Lung microvascular endothelial cell (primary cell): ENCODE measurements at regions not wholly inside any gene's neighbourhood (a gene's known extent, or its start where the extent isn't known, plus 50 kb on each side); places are given as distances from the start of the nearest gene placed in this dataset.

Experiments used
- DNase-seq, 2 donors: peaks; one replicate each; pipeline versions ENCODE4 v3.0.0 to v3.0.0-alpha.2; 2010; ENCODE audit warnings: low read depth in 2 of 2

GRCh38 chr18:37937287-37937686 lies 371.7 kb upstream of the CELF4 start:
- DNase-seq, result no peak

- DNase-seq, result no peak
Observed at GRCh38 chr18:37935086-37935485, 369.5 kb upstream of the CELF4 start.

GRCh38 chr18:37930640-37931039 lies 365.0 kb upstream of the CELF4 start:
- DNase-seq, result no peak

GRCh38 chr18:37922162-37922561 lies 356.6 kb upstream of the CELF4 start:
- no peak for DNase-seq

- no peak for DNase-seq
Observed at GRCh38 chr18:37920865-37921264, 355.3 kb upstream of the CELF4 start.

GRCh38 chr18:37913051-37913450 lies 347.5 kb upstream of the CELF4 start:
- no peak for DNase-seq

GRCh38 chr18:37902344-37902743 lies 336.7 kb upstream of the CELF4 start:
- DNase-seq, result no peak

- no peak for DNase-seq
Observed at GRCh38 chr18:37900326-37900725, 334.7 kb upstream of the CELF4 start.

GRCh38 chr18:37889963-37890362 lies 324.4 kb upstream of the CELF4 start:
- DNase-seq, result no peak

- no peak for DNase-seq
Observed at GRCh38 chr18:37874721-37875120, 309.1 kb upstream of the CELF4 start.

GRCh38 chr18:37873416-37873815 lies 307.8 kb upstream of the CELF4 start:
- DNase-seq, result no peak

GRCh38 chr18:37872562-37872961 lies 307.0 kb upstream of the CELF4 start:
- no peak for DNase-seq

GRCh38 chr18:37871561-37871960 lies 306.0 kb upstream of the CELF4 start:
- DNase-seq, result no peak

- no peak for DNase-seq
Observed at GRCh38 chr18:37869051-37869450, 303.5 kb upstream of the CELF4 start.

GRCh38 chr18:37864122-37864521 lies 298.5 kb upstream of the CELF4 start:
- no peak for DNase-seq

- no peak for DNase-seq
Observed at GRCh38 chr18:37861981-37862380, 296.4 kb upstream of the CELF4 start.

- no peak for DNase-seq
Observed at GRCh38 chr18:37854396-37854795, 288.8 kb upstream of the CELF4 start.

GRCh38 chr18:37853706-37854105 lies 288.1 kb upstream of the CELF4 start:
- no peak for DNase-seq

GRCh38 chr18:37852464-37852863 lies 286.9 kb upstream of the CELF4 start:
- DNase-seq, result no peak

GRCh38 chr18:37847544-37847943 lies 281.9 kb upstream of the CELF4 start:
- no peak for DNase-seq

GRCh38 chr18:37846996-37847395 lies 281.4 kb upstream of the CELF4 start:
- no peak for DNase-seq

- no peak for DNase-seq
Observed at GRCh38 chr18:37845498-37845897, 279.9 kb upstream of the CELF4 start.

GRCh38 chr18:37844209-37844970 lies 278.8 kb upstream of the CELF4 start:
- DNase-seq, result no peak

- DNase-seq, result no peak
Observed at GRCh38 chr18:37838083-37838482, 272.5 kb upstream of the CELF4 start.
